HCT116 (cell line): ENCODE measurements at regions not wholly inside any gene's neighbourhood (a gene's known extent, or its start where the extent isn't known, plus 50 kb on each side); places are given as distances from the start of the nearest gene placed in this dataset.

Experiments used
- ATF3 ChIP-seq: IDR thresholded peaks from 2 replicates; pipeline ENCODE4 v1.6.1; 2012
- CTCF ChIP-seq, 3 experiments: fragments of 200-600 bp in 1 of 3; sonication (generic) in 1 of 3; IDR thresholded peaks in 2 of 3; conservative IDR thresholded peaks in 1 of 3; 2 replicates each; pipeline ENCODE4 v1.5.1; 2012 to 2017; ENCODE audit warnings: low read depth in 2 of 3, low read length in 2 of 3, antibody characterized with exemption in 1 of 3, borderline replicate concordance in 1 of 3, control low read depth in 1 of 3, mild to moderate bottlenecking in 1 of 3, mixed read lengths in 1 of 3, mixed run types in 1 of 3, moderate library complexity in 1 of 3; ENCODE audit not compliant: insufficient read depth in 1 of 3
- ELF1 ChIP-seq: IDR thresholded peaks from 2 replicates; pipeline ENCODE4 v1.6.1; 2012; ENCODE audit warnings: low read depth, borderline replicate concordance
- FOSL1 ChIP-seq: IDR thresholded peaks from 2 replicates; pipeline ENCODE4 v1.6.1; 2012; ENCODE audit warnings: low read depth
- JUND ChIP-seq: IDR thresholded peaks from 2 replicates; pipeline ENCODE4 v1.6.1; 2012
- POLR2A ChIP-seq: IDR thresholded peaks from 2 replicates; pipeline ENCODE4 v1.7.0; 2011; ENCODE audit warnings: borderline replicate concordance; ENCODE audit not compliant: insufficient read depth, insufficient read length; ENCODE audit errors: extremely low read depth
- SIN3A ChIP-seq: IDR thresholded peaks from 2 replicates; pipeline ENCODE4 v1.6.1; 2012; ENCODE audit warnings: low read depth
- SRF ChIP-seq: IDR thresholded peaks from 2 replicates; pipeline ENCODE4 v1.6.1; 2012; ENCODE audit warnings: low read depth

- TF ChIP-seq ELF1 = no peak
- no peak for TF ChIP-seq SIN3A
- TF ChIP-seq CTCF (IDR thresholded peaks at IDR 0.05 in 2 of 3, conservative IDR thresholded peaks at IDR 0.05 in 1 of 3; ENCODE audit: borderline replicate concordance in 1 of 3, insufficient read depth in 1 of 3, low read depth in 2 of 3, low read length in 2 of 3) = no peak
- no peak for TF ChIP-seq SRF
- no peak for TF ChIP-seq POLR2A
- TF ChIP-seq ATF3 = no peak
- no peak for TF ChIP-seq JUND
- no peak for TF ChIP-seq FOSL1
Measured at GRCh38 chr7:115825456-115826115, 205.0 kb downstream of the TFEC start.
